Neural cell (in vitro differentiated cells): ENCODE measurements at regions not wholly inside any gene's neighbourhood (a gene's known extent, or its start where the extent isn't known, plus 50 kb on each side); places are given as distances from the start of the nearest gene placed in this dataset.
A peak's percentile ranks its signal among the peaks of the same experiment; 100 is the strongest.

Experiments
- H2AFZ ChIP-seq: fragments of 200-600, 300-800 bp; sonication (generic), shearing (Covaris generic); 2 replicates; pipeline ENCODE4 v1.6.0; 2014; ENCODE audit warnings: low read depth, mild to moderate bottlenecking, antibody characterized with exemption, low read length, moderate library complexity
- H3F3A ChIP-seq: fragments of 200-600 bp; shearing (Covaris generic); 2 replicates; pipeline ENCODE4 v1.6.1; 2016; ENCODE audit warnings: mild to moderate bottlenecking, moderate library complexity, mixed read lengths, antibody characterized with exemption, low read length; ENCODE audit not compliant: insufficient read depth, poor library complexity, severe bottlenecking
- H3K27ac ChIP-seq: fragments of 200-600, 300-800 bp; sonication (generic), shearing (Covaris generic); 2 replicates; pipeline ENCODE4 v1.5.1; 2014; ENCODE audit warnings: mild to moderate bottlenecking, low read length, moderate library complexity
- H3K27me3 ChIP-seq: fragments of 300-800, 200-600 bp; sonication (generic), shearing (Covaris generic); 2 replicates; pipeline ENCODE4 v1.6.0; 2014; ENCODE audit warnings: mild to moderate bottlenecking, low read depth, low read length, moderate library complexity; ENCODE audit not compliant: insufficient read depth
- H3K36me3 ChIP-seq: fragments of 300-800, 200-600 bp; sonication (generic), shearing (Covaris generic); 2 replicates; pipeline ENCODE4 v1.5.1; 2014; ENCODE audit warnings: mild to moderate bottlenecking, antibody characterized with exemption, low read length, moderate library complexity; ENCODE audit not compliant: insufficient read depth
- H3K4me2 ChIP-seq: fragments of 300-800, 200-600 bp; sonication (generic), shearing (Covaris generic); 2 replicates; pipeline ENCODE4 v1.6.0; 2014; ENCODE audit warnings: mild to moderate bottlenecking, low read length
- H3K4me3 ChIP-seq: fragments of 300-800, 200-600 bp; sonication (generic), shearing (Covaris generic); 2 replicates; pipeline ENCODE4 v1.5.1; 2014; ENCODE audit warnings: mild to moderate bottlenecking, low read length, moderate library complexity
- H3K79me2 ChIP-seq: fragments of 200-600 bp; shearing (Covaris generic); replicated peaks from 2 replicates; pipeline ENCODE4 v1.6.0; 2014; ENCODE audit warnings: mild to moderate bottlenecking, low read length, moderate library complexity; ENCODE audit not compliant: insufficient read depth
- H3K9ac ChIP-seq: fragments of 300-800, 200-600 bp; sonication (generic), shearing (Covaris generic); 2 replicates; pipeline ENCODE4 v1.6.1; 2016; ENCODE audit warnings: mild to moderate bottlenecking, low read length, mixed read lengths
- H3K9me2 ChIP-seq: fragments of 200-600 bp; shearing (Covaris generic); 2 replicates; pipeline ENCODE4 v1.6.1; 2016; ENCODE audit warnings: mild to moderate bottlenecking, low read length, mixed read lengths; ENCODE audit not compliant: insufficient read depth
- H3K9me3 ChIP-seq: fragments of 200-600, 300-800 bp; sonication (generic), shearing (Covaris generic); 2 replicates; pipeline ENCODE4 v1.6.1; 2016; ENCODE audit warnings: mild to moderate bottlenecking, mixed run types, low read length, moderate library complexity, mixed read lengths
- H4K20me1 ChIP-seq: fragments of 200-600 bp; shearing (Covaris generic); 2 replicates; pipeline ENCODE4 v1.6.1; 2016; ENCODE audit warnings: mild to moderate bottlenecking, mixed run types; ENCODE audit not compliant: insufficient read depth
- EP300 ChIP-seq: fragments of 450-650 bp; conservative IDR thresholded peaks from 2 replicates; pipeline ENCODE4 v1.6.1; 2014; ENCODE audit warnings: antibody characterized with exemption, mild to moderate bottlenecking, moderate library complexity; ENCODE audit not compliant: poor library complexity, severe bottlenecking
- EZH2 ChIP-seq: fragments of 200-600, 300-800 bp; shearing (Covaris generic), sonication (generic); IDR thresholded peaks from 2 replicates; pipeline ENCODE4 v1.6.1; 2014; ENCODE audit warnings: antibody characterized with exemption, low read length, borderline replicate concordance, mild to moderate bottlenecking; ENCODE audit not compliant: insufficient read depth, poor library complexity, severe bottlenecking
- MXI1 ChIP-seq: fragments of 450-650 bp; conservative IDR thresholded peaks from 2 replicates; pipeline ENCODE4 v1.6.1; 2014; ENCODE audit warnings: antibody characterized with exemption, mild to moderate bottlenecking; ENCODE audit not compliant: poor library complexity, severe bottlenecking
- POLR2AphosphoS5 ChIP-seq: IDR thresholded peaks from 2 replicates; pipeline ENCODE4 v1.6.1; 2012
- RAD21 ChIP-seq: fragments of 450-650 bp; conservative IDR thresholded peaks from 2 replicates; pipeline ENCODE4 v1.6.1; 2014; ENCODE audit warnings: antibody characterized with exemption, mild to moderate bottlenecking, moderate library complexity
- SMC3 ChIP-seq: fragments of 450-650 bp; conservative IDR thresholded peaks from 2 replicates; pipeline ENCODE4 v1.6.1; 2014; ENCODE audit warnings: antibody characterized with exemption, mild to moderate bottlenecking, moderate library complexity; ENCODE audit not compliant: poor library complexity
- TAF1 ChIP-seq: IDR thresholded peaks from 2 replicates; pipeline ENCODE4 v1.6.1; 2012; ENCODE audit warnings: low read depth
- TF ChIP-seq, protein P1 (sequence below): IDR thresholded peaks from 2 replicates; pipeline ENCODE4 v1.6.1; 2012; ENCODE audit warnings: borderline replicate concordance
- TF ChIP-seq, protein P2 (sequence below): fragments of 450-650 bp; IDR thresholded peaks from 2 replicates; pipeline ENCODE4 v1.5.1; 2014; ENCODE audit warnings: antibody characterized with exemption, mild to moderate bottlenecking, moderate library complexity; ENCODE audit not compliant: poor library complexity, severe bottlenecking

DNA sequence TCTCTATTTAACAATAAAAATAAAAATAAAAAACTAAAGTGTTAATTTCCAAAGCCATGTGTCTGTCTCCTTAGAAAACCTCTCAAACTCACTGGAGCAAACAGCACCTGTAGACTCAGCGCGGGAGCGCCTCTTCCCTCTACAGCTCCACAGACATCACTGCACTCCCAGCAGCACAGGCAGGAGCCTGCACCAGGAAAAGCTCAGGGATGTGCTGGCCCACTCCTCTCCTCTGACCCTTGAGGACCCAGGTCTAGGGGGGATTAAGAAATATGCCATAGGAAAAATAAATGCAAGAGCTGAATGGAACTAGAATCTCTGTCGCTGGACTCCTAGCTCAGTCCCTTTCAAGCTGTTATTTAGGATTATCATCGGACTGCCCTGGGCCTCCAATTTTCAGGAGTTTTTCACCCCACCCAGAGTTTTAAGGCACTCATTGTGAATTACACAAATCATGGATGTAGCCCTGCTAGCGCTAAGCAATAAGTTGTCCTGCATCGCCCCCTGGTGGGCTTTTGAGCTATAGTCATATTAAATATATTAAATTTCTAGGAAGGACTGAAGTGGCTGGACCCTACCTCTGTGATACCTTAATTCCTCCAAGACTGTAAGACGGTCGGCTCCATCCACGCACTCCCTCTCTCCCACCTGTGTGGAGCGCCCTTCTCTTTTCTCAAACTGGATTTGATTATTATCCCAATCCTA, 333.9 kb downstream of the UQCRFS1 start:
- H2AFZ ChIP-seq, result no peak overlapping the region
- no peak overlapping the region for H3K4me3 ChIP-seq

DNA sequence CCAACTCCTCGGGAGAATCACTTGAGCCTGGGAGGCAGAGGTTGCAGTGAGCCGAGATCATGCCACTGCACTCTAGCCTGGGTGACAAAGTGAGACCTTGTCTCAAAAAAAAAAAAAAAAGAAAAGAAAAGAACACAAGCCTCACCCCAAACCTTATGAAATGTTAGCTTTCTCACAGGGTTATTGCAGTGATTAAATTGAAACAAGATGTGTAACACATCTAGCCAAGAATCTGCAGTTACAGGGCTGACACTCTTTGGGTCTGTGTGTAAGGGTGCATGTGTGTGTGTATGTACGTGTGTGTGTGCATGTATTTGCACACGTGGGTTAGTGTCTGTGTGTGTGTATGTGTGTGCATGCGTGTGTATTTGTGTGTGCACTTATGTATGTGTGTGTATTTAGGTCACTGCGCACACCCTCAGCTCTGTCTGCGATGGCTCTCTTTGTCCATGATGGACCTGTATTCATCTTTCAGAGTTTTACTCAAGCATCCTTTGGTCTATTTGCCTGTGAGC, 336.3 kb downstream of the UQCRFS1 start:
- Histone ChIP-seq H3K27ac (no peak overlapping the region), H3K9ac (no peak overlapping the region), H3K9me3 (no peaks in the 10 kb centered on the region), H3F3A (no peaks in the 10 kb centered on the region), H4K20me1 (no peaks in the 10 kb centered on the region), H3K4me3 (no peak overlapping the region), H3K4me2 (no peak overlapping the region), H3K9me2 (no peaks in the 10 kb centered on the region), H3K36me3 (no peaks in the 10 kb centered on the region), H3K27me3 (no peaks in the 10 kb centered on the region), H3K79me2 (no peaks in the 10 kb centered on the region), H2AFZ (no peak overlapping the region)
- TF ChIP-seq EZH2 (no peak), MXI1 (no peak), TAF1 (no peak), RAD21 (no peak), EP300 (no peak), POLR2AphosphoS5 (no peak), SMC3 (no peak)
- TF ChIP-seq, protein P1, sequence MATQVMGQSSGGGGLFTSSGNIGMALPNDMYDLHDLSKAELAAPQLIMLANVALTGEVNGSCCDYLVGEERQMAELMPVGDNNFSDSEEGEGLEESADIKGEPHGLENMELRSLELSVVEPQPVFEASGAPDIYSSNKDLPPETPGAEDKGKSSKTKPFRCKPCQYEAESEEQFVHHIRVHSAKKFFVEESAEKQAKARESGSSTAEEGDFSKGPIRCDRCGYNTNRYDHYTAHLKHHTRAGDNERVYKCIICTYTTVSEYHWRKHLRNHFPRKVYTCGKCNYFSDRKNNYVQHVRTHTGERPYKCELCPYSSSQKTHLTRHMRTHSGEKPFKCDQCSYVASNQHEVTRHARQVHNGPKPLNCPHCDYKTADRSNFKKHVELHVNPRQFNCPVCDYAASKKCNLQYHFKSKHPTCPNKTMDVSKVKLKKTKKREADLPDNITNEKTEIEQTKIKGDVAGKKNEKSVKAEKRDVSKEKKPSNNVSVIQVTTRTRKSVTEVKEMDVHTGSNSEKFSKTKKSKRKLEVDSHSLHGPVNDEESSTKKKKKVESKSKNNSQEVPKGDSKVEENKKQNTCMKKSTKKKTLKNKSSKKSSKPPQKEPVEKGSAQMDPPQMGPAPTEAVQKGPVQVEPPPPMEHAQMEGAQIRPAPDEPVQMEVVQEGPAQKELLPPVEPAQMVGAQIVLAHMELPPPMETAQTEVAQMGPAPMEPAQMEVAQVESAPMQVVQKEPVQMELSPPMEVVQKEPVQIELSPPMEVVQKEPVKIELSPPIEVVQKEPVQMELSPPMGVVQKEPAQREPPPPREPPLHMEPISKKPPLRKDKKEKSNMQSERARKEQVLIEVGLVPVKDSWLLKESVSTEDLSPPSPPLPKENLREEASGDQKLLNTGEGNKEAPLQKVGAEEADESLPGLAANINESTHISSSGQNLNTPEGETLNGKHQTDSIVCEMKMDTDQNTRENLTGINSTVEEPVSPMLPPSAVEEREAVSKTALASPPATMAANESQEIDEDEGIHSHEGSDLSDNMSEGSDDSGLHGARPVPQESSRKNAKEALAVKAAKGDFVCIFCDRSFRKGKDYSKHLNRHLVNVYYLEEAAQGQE, result no peak
- TF ChIP-seq, protein P2, sequence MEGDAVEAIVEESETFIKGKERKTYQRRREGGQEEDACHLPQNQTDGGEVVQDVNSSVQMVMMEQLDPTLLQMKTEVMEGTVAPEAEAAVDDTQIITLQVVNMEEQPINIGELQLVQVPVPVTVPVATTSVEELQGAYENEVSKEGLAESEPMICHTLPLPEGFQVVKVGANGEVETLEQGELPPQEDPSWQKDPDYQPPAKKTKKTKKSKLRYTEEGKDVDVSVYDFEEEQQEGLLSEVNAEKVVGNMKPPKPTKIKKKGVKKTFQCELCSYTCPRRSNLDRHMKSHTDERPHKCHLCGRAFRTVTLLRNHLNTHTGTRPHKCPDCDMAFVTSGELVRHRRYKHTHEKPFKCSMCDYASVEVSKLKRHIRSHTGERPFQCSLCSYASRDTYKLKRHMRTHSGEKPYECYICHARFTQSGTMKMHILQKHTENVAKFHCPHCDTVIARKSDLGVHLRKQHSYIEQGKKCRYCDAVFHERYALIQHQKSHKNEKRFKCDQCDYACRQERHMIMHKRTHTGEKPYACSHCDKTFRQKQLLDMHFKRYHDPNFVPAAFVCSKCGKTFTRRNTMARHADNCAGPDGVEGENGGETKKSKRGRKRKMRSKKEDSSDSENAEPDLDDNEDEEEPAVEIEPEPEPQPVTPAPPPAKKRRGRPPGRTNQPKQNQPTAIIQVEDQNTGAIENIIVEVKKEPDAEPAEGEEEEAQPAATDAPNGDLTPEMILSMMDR, result no peak

More for the DNA sequence above, 333.9 kb downstream of the UQCRFS1 start:
- Histone ChIP-seq H4K20me1 (no peaks in the 10 kb centered on the region), H3K27ac (no peak overlapping the region), H3F3A (no peaks in the 10 kb centered on the region), H3K9ac (no peak overlapping the region), H3K9me2 (no peaks in the 10 kb centered on the region), H3K9me3 (no peaks in the 10 kb centered on the region), H3K79me2 (no peaks in the 10 kb centered on the region), H3K36me3 (no peaks in the 10 kb centered on the region), H3K4me2 (no peak overlapping the region), H3K27me3 (no peaks in the 10 kb centered on the region)
- no peak for TF ChIP-seq POLR2AphosphoS5
- no peak for TF ChIP-seq MXI1
- TF ChIP-seq EZH2, result no peak
- TF ChIP-seq RAD21, result peak; percentile 90
- no peak for TF ChIP-seq EP300
- peak; percentile 88 for TF ChIP-seq SMC3
- TF ChIP-seq, protein P1, result no peak
- TF ChIP-seq TAF1, result no peak
- TF ChIP-seq, protein P2, result peak; percentile 85
